Erythroblast (primary cell): ENCODE measurements at regions not wholly inside any gene's neighbourhood (a gene's known extent, or its start where the extent isn't known, plus 50 kb on each side); places are given as distances from the start of the nearest gene placed in this dataset.

Experiments used
- GATA1 ChIP-seq: IDR thresholded peaks from 2 replicates; pipeline ENCODE4 v1.6.1; 2011; ENCODE audit warnings: low read depth, mild to moderate bottlenecking, control low read depth, low read length, moderate library complexity
- POLR2A ChIP-seq: IDR thresholded peaks from 2 replicates; pipeline ENCODE4 v1.6.1; 2011; ENCODE audit warnings: mild to moderate bottlenecking, low read length

DNA sequence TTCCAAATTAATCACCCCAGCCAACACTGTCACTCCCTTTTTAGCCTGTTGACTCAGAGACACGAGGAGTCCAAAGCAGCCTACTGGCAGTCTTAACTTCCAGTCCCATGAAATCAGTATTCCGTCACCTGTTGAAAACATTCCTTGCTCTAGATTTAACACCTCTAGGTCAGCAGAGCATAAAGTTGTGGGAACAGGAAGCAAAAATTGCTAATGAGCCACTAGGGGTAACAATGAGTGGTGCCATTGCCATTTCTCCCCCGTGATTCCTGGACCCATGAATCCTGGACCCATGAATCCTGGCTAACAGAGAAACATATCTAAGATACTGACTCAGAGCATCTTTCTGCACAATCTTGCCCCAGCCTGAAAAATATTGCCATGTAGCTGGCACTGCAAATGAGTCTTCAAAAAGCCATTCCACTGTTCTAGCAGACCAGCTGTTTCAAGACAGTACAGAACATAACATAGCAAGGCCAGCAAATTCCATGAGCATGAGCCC lies 252.7 kb upstream of the PTER start:
- TF ChIP-seq POLR2A: no peak
- no peak for TF ChIP-seq GATA1
